Testis (tissue), 2 donors: ENCODE measurements at regions not wholly inside any gene's neighbourhood (a gene's known extent, or its start where the extent isn't known, plus 50 kb on each side); places are given as distances from the start of the nearest gene placed in this dataset.
A peak's percentile ranks its signal among the peaks of the same experiment; 100 is the strongest.

ENCODE experiments used
- DNase-seq: peaks from one replicate; pipeline ENCODE4 v3.0.0-alpha.2; 2019
- H3K27ac ChIP-seq, 2 donors: fragments of 200-600 bp; sonication (generic); one replicate each; pipeline ENCODE4 v1.5.1; 2019
- H3K27me3 ChIP-seq: fragments of 200-600 bp; sonication (generic); one replicate; pipeline ENCODE4 v1.5.1; 2019
- H3K36me3 ChIP-seq: fragments of 200-600 bp; sonication (generic); one replicate; pipeline ENCODE4 v1.5.1; 2017; ENCODE audit warnings: low read depth; ENCODE audit errors: missing control alignments
- H3K4me1 ChIP-seq: fragments of 200-600 bp; sonication (generic); one replicate; pipeline ENCODE4 v1.5.1; 2019
- H3K4me3 ChIP-seq, 2 donors: fragments of 200-600 bp; sonication (generic); one replicate each; pipeline ENCODE4 v1.5.1; 2017 to 2019
- H3K9me3 ChIP-seq: fragments of 200-600 bp; sonication (generic); one replicate; pipeline ENCODE4 v1.5.1; 2017
- CTCF ChIP-seq, 3 experiments: fragments of 450-650 bp in 2 of 3; fragments of 200-600 bp in 1 of 3; sonication (generic) in 1 of 3; IDR thresholded peaks; one replicate each; pipeline ENCODE4 v1.5.1; 2016 to 2019; ENCODE audit warnings: antibody characterized with exemption in 3 of 3, mild to moderate bottlenecking in 2 of 3, moderate library complexity in 1 of 3
- POLR2A ChIP-seq: fragments of 450-650 bp; IDR thresholded peaks from one replicate; pipeline ENCODE4 v1.6.1; 2017; ENCODE audit warnings: antibody characterized with exemption, mild to moderate bottlenecking, moderate library complexity
- WGBS, 2 donors: methylation state at CpG; one replicate each; pipeline ENCODE4 v1.1.5; 2018; 5-methylcytosine and 5-hydroxymethylcytosine counted together
- intact Hi-C: fragments of 100-400 bp; cut with DNase I; formaldehyde crosslinking; loops from one replicate; pipeline ENCODE4 v1.15.1; 2023; ENCODE audit warnings: low total_unique reads

- WGBS, 2 donors, result 59 to 66% methylated on average over 9 of the region's 9 CpGs
- Histone ChIP-seq H3K27me3 (no peaks in the 10 kb centered on the region), H3K27ac (no peak overlapping the region), H3K4me1 (no peaks in the 10 kb centered on the region), H3K4me3 (no peak overlapping the region), H3K36me3 (no peaks in the 10 kb centered on the region), H3K9me3 (no peaks in the 10 kb centered on the region)
- no peak for TF ChIP-seq CTCF (IDR thresholded peaks at IDR 0.05)
- TF ChIP-seq POLR2A, result no peak
- intact Hi-C loops, result no loop called here
- DNase-seq, result peak; percentile 16
Measured at GRCh38 chr15:88714782-88715372, 76.1 kb downstream of the ISG20 start.

- Histone ChIP-seq H3K9me3 (no peaks in the 10 kb centered on the region), H3K27ac (no peak overlapping the region), H3K27me3 (no peaks in the 10 kb centered on the region), H3K36me3 (no peaks in the 10 kb centered on the region), H3K4me1 (no peaks in the 10 kb centered on the region), H3K4me3 (no peak overlapping the region)
- TF ChIP-seq CTCF (IDR thresholded peaks at IDR 0.05) (no peak), POLR2A (no peak)
- intact Hi-C loops, result no loop called here
- 86 to 95% methylated on average over 19 to 20 of the region's 20 CpGs for WGBS, 2 donors
- no peak for DNase-seq
Measured at GRCh38 chr15:88716543-88717381, 77.9 kb downstream of the ISG20 start.

- no peak overlapping the region for H3K4me3 ChIP-seq
- H3K27me3 ChIP-seq, result no peaks in the 10 kb centered on the region
- no peaks in the 10 kb centered on the region for H3K36me3 ChIP-seq
- no peak for DNase-seq
- H3K4me1 ChIP-seq, result no peaks in the 10 kb centered on the region
- TF ChIP-seq CTCF (IDR thresholded peaks at IDR 0.05), result no peak
- TF ChIP-seq POLR2A, result no peak
- no peaks in the 10 kb centered on the region for H3K9me3 ChIP-seq
- 55 to 62% methylated on average over 13 of the region's 13 CpGs for WGBS, 2 donors
- intact Hi-C loops, result no loop called here
- H3K27ac ChIP-seq, result no peak overlapping the region
Measured at GRCh38 chr15:88717382-88718031, 78.7 kb downstream of the ISG20 start.

GRCh38 chr15:88718731-88719130, 79.9 kb downstream of the ISG20 start:
- DNase-seq, result no peak
- Histone ChIP-seq H3K27ac (no peak overlapping the region), H3K27me3 (no peaks in the 10 kb centered on the region), H3K4me3 (no peak overlapping the region), H3K36me3 (no peaks in the 10 kb centered on the region), H3K4me1 (no peaks in the 10 kb centered on the region), H3K9me3 (no peaks in the 10 kb centered on the region)
- TF ChIP-seq POLR2A (no peak), CTCF (IDR thresholded peaks at IDR 0.05) (no peak)
- intact Hi-C loops, result no loop called here
- WGBS, 2 donors, result 83 to 84% methylated on average over 3 of the region's 3 CpGs
